Liver (tissue), 7 donors: ENCODE measurements at regions not wholly inside any gene's neighbourhood (a gene's known extent, or its start where the extent isn't known, plus 50 kb on each side); places are given as distances from the start of the nearest gene placed in this dataset.

Experiments
- DNase-seq: peaks from one replicate; pipeline ENCODE4 v3.0.0-alpha.2; 2017; ENCODE audit warnings: low spot score
- H3K27ac ChIP-seq, 2 donors: one replicate each; pipeline ENCODE4 v1.7.0; 2013; ENCODE audit warnings: inconsistent platforms in 2 of 2, low read length in 2 of 2, control low read depth in 1 of 2, low read depth in 1 of 2, mild to moderate bottlenecking in 1 of 2
- H3K27me3 ChIP-seq, 4 donors: one replicate each; pipeline versions ENCODE4 v1.6.1 to v1.7.0; 2013; ENCODE audit warnings: low read length in 3 of 4, inconsistent platforms in 1 of 4, mild to moderate bottlenecking in 1 of 4, moderate library complexity in 1 of 4; ENCODE audit not compliant: control insufficient read depth in 4 of 4, insufficient read depth in 4 of 4
- H3K36me3 ChIP-seq, 4 donors: one replicate each; pipeline versions ENCODE4 v1.6.1 to v1.7.0; 2013; ENCODE audit warnings: low read length in 3 of 4, mild to moderate bottlenecking in 3 of 4, low read depth in 1 of 4, moderate library complexity in 1 of 4; ENCODE audit not compliant: control insufficient read depth in 4 of 4, insufficient read depth in 3 of 4
- H3K4me1 ChIP-seq, 4 donors: one replicate each; pipeline versions ENCODE4 v1.6.1 to v1.7.0; 2013; ENCODE audit warnings: low read length in 3 of 4, mild to moderate bottlenecking in 3 of 4, moderate library complexity in 1 of 4; ENCODE audit not compliant: control insufficient read depth in 4 of 4, insufficient read depth in 4 of 4
- H3K4me3 ChIP-seq, 3 donors: one replicate each; pipeline versions ENCODE4 v1.6.1 to v1.7.0; 2013; ENCODE audit warnings: low read length in 3 of 3, control low read depth in 1 of 3, low read depth in 1 of 3, mild to moderate bottlenecking in 1 of 3
- H3K9ac ChIP-seq, 2 donors: one replicate each; pipeline ENCODE4 v1.7.0; 2013; ENCODE audit warnings: low read length in 2 of 2, mild to moderate bottlenecking in 2 of 2, moderate library complexity in 2 of 2, control low read depth in 1 of 2, low read depth in 1 of 2
- H3K9me3 ChIP-seq, 4 donors: one replicate each; pipeline versions ENCODE4 v1.6.1 to v1.7.0; 2013; ENCODE audit warnings: low read length in 3 of 4; ENCODE audit not compliant: control insufficient read depth in 4 of 4
- FOXA1 ChIP-seq: IDR thresholded peaks from 2 replicates; pipeline ENCODE4 v1.6.1; 2016; ENCODE audit warnings: antibody characterized with exemption
- GABPA ChIP-seq, 2 donors: IDR thresholded peaks in 1 of 2; conservative IDR thresholded peaks in 1 of 2; 2 replicates each; pipeline ENCODE4 v1.6.1; 2016; ENCODE audit warnings: antibody characterized with exemption in 2 of 2, mild to moderate bottlenecking in 1 of 2, moderate library complexity in 1 of 2
- JUND ChIP-seq, 2 donors: IDR thresholded peaks; 2 replicates each; pipeline ENCODE4 v1.6.1; 2016; ENCODE audit warnings: antibody characterized with exemption in 2 of 2
- RXRA ChIP-seq, 2 donors: IDR thresholded peaks; 2 replicates each; pipeline ENCODE4 v1.6.1; 2017 to 2018; ENCODE audit warnings: antibody characterized with exemption in 2 of 2, mild to moderate bottlenecking in 1 of 2
- TAF1 ChIP-seq: conservative IDR thresholded peaks from 2 replicates; pipeline ENCODE4 v1.6.1; 2016; ENCODE audit warnings: antibody characterized with exemption, mild to moderate bottlenecking
- YY1 ChIP-seq: IDR thresholded peaks from 2 replicates; pipeline ENCODE4 v1.6.1; 2016; ENCODE audit warnings: antibody characterized with exemption, mild to moderate bottlenecking
- WGBS: extraction: QIAGEN DNeasy Blood & Tissue Kit; methylation state at CpG from one replicate; pipeline ENCODE4 v1.1.7; 2013; 5-methylcytosine and 5-hydroxymethylcytosine counted together
- TF ChIP-seq, protein P1 (sequence below): IDR thresholded peaks from 2 replicates; pipeline ENCODE4 v1.6.1; 2016; ENCODE audit warnings: antibody characterized with exemption
- TF ChIP-seq, protein P2 (sequence below): IDR thresholded peaks from 2 replicates; pipeline ENCODE4 v1.6.1; 2016; ENCODE audit warnings: antibody characterized with exemption
- TF ChIP-seq, protein P3 (sequence below): IDR thresholded peaks from 2 replicates; pipeline ENCODE4 v1.6.1; 2016; ENCODE audit warnings: antibody characterized with exemption
- donor health status: healthy.
- donor health status: healthy.
- donor health status: healthy.
- donor health status: healthy.

DNA sequence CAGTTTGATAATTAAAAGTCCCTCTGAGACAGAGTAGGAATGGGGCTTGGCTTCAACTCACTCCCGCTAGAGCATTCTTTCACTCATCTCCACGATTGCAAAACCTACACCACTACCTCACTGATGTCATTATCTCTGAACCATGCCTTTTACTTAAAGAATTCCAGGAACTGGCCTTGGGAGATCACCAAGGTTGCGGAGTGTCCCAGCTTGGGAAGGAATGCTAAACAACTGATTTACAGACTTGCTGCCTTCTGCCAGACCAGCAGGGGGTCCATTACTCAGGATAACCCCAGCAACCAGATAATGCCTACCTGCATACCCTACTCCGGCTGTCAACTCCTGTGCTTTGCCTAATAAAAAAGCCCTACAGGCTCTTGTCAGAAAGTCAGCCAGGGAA, 102.2 kb upstream of the RALGAPA2 start:
- Histone ChIP-seq H3K4me1 (no peaks in the 10 kb centered on the region), H3K9ac (no peak overlapping the region), H3K4me3 (no peak overlapping the region), H3K9me3 (no peaks in the 10 kb centered on the region), H3K27me3 (no peaks in the 10 kb centered on the region), H3K27ac (no peak overlapping the region), H3K36me3 (no peaks in the 10 kb centered on the region)
- DNase-seq = no peak
- WGBS = 81% methylated on average over 4 of the region's 4 CpGs
- TF ChIP-seq, protein P1, sequence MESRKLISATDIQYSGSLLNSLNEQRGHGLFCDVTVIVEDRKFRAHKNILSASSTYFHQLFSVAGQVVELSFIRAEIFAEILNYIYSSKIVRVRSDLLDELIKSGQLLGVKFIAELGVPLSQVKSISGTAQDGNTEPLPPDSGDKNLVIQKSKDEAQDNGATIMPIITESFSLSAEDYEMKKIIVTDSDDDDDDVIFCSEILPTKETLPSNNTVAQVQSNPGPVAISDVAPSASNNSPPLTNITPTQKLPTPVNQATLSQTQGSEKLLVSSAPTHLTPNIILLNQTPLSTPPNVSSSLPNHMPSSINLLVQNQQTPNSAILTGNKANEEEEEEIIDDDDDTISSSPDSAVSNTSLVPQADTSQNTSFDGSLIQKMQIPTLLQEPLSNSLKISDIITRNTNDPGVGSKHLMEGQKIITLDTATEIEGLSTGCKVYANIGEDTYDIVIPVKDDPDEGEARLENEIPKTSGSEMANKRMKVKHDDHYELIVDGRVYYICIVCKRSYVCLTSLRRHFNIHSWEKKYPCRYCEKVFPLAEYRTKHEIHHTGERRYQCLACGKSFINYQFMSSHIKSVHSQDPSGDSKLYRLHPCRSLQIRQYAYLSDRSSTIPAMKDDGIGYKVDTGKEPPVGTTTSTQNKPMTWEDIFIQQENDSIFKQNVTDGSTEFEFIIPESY = no peak
- no peak for TF ChIP-seq RXRA (IDR thresholded peaks at IDR 0.05)
- TF ChIP-seq, protein P2, sequence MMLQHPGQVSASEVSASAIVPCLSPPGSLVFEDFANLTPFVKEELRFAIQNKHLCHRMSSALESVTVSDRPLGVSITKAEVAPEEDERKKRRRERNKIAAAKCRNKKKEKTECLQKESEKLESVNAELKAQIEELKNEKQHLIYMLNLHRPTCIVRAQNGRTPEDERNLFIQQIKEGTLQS = no peak

DNA sequence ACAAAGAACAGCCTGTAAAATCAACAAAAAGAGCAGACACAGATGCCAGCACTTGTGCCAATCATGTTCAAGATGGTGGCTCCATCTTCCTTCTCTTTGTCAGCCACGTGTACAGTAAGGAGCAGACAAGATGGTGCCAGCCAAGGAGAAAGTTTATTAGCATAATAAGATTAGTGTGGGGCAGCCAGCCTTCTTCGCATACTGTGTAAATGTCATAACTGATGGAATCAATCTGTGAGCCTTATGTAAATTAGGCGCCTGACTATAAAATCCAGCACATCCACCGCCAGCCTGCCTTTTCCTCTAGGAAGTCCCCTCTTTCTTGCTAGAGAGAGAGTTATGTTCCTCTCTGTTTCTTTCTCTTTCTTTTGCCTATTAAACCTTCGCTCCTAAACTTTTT, 99.7 kb upstream of the RALGAPA2 start:
- no peak for DNase-seq
- Histone ChIP-seq H3K4me3 (no peak overlapping the region), H3K4me1 (no peaks in the 10 kb centered on the region), H3K9me3 (no peaks in the 10 kb centered on the region), H3K36me3 (no peaks in the 10 kb centered on the region), H3K9ac (no peak overlapping the region), H3K27ac (no peak overlapping the region), H3K27me3 (no peaks in the 10 kb centered on the region)
- WGBS = 89% methylated on average over 5 of the region's 5 CpGs
- TF ChIP-seq GABPA (IDR thresholded peaks at IDR 0.05 in 1 of 2, conservative IDR thresholded peaks at IDR 0.05 in 1 of 2) = no peak
- TF ChIP-seq, protein P1 = no peak
- no peak for TF ChIP-seq FOXA1
- TF ChIP-seq, protein P2 = no peak

DNA sequence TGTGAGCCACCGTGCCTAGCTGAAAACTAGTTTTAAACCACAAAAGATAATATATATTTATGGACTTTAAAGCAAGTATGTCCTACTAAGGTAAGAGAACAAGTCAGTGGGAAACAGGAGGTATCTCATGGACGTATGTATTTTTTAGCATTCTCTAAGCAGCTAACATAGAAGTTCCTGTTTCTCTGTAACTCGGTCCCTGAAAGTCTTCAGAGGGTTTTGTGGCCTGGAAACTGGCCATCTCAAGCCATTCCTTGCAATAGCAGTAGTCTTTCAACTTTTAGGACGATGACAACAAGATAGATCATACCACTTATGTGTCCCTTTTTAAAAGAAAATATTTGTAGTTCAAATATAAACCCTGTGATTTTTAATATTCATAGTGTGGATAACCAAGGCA, 95.6 kb upstream of the RALGAPA2 start:
- Histone ChIP-seq H3K27ac (no peak overlapping the region), H3K36me3 (no peaks in the 10 kb centered on the region), H3K4me1 (no peaks in the 10 kb centered on the region), H3K9ac (no peak overlapping the region), H3K27me3 (no peaks in the 10 kb centered on the region), H3K9me3 (no peaks in the 10 kb centered on the region), H3K4me3 (no peak overlapping the region)
- DNase-seq = no peak
- TF ChIP-seq, protein P2 = no peak
- TF ChIP-seq, protein P3, sequence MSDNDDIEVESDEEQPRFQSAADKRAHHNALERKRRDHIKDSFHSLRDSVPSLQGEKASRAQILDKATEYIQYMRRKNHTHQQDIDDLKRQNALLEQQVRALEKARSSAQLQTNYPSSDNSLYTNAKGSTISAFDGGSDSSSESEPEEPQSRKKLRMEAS = no peak
- TF ChIP-seq FOXA1 (no peak), YY1 (no peak), RXRA (IDR thresholded peaks at IDR 0.05) (no peak), GABPA (IDR thresholded peaks at IDR 0.05 in 1 of 2, conservative IDR thresholded peaks at IDR 0.05 in 1 of 2) (no peak), TAF1 (no peak), JUND (IDR thresholded peaks at IDR 0.05) (no peak)
- WGBS = 76% methylated on average over 4 of the region's 4 CpGs
